ENCODE measurements at regions not wholly inside any gene's neighbourhood (a gene's known extent, or its start where the extent isn't known, plus 50 kb on each side); places are given as distances from the start of the nearest gene placed in this dataset.

- DNase-seq, result no peak
These were observed 419.9 kb upstream of the HS6ST1 start for GRCh38 chr2:128738446-128739110.

- DNase-seq, result no peak
These were observed 423.8 kb upstream of the HS6ST1 start for GRCh38 chr2:128742467-128742866.

DNA sequence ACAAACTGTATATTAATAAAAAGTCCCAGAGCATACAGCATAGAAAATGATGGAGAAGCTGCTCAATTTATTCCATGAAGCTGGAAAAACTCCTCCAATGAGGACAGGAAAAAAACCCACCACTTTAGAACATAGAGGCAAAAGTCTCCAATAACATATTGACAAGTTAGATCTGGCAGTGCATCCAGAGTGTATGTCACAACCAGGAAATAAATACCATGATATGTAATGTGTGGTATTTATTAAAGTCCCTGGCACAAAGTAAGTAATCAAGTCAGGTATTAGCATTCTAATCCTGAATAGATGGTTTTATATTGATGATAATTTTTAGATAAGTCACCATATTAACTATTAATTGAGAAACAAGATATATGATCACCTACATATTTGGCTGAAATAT lies 427.3 kb upstream of the HS6ST1 start:
- DNase-seq, result no peak

GRCh38 chr2:128746356-128746755 lies 427.7 kb upstream of the HS6ST1 start:
- no peak for DNase-seq

DNA sequence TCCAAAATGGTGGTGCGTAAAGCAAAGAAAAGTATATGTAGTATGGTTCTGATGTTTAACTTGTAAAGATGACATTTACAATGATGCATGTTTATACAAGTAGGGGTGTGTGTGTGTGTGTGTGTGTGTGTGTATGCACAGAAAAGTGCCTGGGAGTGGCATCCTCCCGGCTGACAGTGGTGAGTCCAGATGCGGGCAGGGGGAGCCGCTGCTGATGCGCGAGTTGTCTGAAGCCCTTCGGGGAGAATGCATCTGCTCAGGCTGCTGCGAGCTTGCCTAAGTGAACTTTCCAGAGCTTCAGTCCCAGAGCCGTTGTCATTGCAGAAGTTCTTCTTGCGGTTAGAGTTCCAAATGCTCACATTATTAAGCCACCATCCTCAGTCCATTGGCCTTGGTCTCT lies 429.7 kb upstream of the HS6ST1 start:
- no peak for DNase-seq

DNA sequence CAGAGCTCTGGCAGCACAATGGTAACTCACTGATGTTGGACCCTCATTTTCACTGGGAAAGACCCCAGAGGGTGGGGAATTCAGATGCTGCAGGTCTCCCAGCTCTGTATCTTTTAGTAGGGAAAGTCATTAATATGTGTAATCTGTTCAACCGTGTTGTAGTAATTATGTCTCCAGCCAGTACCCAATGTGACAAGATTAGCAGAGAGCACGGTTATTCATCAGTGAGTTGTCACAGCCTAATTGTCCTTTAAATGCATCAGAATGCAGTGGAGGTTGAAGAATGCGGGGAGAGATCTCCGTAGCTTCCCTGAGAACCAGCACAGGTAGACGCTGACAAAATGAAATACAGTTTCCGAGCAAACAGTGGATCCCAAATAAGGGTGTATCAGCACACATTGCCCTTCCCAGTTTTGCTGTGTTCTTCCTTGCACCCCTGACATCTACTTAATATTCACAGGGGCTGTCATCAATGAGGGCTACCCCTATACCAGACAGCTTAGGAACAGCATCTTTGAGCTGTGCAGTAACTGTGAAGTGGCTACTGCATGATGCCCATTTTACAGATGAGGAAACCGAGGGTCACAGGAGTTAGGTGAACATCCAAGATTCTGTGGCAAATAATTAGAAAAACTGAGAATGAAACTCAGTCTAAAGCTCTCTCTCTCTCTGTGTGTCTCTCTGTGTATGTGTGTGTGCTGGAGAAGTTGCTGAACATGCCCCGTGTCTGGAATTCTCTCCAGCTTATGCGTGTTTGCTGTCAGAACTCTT lies 430.4 kb upstream of the HS6ST1 start:
- no peak for DNase-seq

DNA sequence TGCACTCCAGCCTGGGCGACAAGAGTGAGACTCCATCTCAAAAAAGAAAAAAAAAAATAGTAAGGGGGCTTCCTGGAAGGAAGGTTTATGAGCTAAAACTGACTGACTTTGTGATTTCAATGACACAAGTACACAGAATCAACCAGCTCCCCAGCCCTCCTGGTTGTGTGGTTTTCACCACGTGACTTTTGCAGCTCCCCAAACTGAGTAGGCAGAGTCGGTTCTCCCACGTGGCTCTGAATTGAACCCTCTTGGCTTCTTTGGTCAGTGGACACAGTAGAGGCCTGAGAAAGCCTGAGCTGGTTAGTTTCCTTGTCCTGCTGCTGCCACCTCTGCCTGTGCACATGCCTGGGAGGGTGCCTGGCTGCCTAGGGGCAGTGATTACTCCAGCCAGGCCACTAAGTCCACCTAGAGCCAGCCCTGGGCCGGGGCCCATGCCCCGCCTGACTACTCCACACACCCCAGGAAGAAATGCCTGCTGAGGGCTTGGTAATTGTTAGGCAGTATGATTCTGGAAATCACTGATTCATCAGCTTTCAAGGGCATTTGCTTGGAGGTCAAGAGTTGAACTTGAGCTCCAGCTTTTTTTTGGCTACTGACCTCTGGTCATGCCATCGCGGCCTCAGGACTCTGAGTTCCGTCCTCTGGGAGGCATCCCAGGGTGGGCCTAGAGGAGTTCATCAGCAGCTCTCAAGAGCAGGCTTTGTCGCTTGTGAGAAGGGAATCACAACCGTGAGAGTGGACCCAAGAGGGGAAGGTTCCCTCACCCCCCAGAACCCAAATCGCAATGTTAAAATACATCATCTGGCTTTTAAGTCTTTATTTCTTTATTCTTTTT lies 431.9 kb upstream of the HS6ST1 start:
- DNase-seq, result no peak

DNA sequence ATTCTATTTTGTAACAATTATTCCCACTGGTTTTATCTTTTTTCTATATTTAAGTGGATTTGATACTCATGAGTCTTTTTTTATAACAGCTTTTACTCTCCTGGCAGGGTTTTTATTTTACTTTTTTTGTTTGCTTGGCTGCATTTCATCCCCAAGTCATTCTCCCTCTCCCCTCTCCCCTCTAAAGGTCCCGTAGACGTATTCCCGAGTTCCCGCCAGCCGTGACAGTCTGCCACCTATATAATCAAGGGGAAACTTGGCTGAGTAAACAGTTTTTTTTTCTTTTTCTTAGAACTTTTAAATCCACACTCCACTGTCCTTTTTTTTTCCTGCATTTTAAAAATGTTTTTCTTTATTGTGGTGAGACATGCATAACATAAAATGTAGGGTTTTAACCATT lies 433.1 kb upstream of the HS6ST1 start:
- DNase-seq, result no peak

- DNase-seq, result no peak
These were observed 434.1 kb upstream of the HS6ST1 start for GRCh38 chr2:128752691-128753263.

DNA sequence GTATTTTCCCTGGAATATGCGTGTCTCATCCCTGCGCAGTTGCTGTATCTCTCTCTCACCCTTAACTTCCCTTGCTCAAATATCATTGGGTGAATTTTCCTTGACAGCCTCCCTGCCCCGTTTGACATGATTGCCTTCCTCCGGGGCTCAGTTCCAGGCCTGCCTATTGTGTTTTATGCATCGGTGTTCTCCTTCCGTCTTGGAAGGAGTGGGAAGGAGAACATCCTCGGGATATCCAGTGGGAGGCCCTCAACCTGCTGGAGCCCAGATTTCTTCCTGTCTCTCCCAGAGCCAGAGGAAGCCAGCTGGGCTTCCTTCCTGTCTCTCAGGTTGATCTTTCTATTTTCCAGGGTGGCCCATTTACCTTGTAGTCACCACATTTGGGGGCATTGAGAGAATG lies 434.7 kb upstream of the HS6ST1 start:
- DNase-seq, result no peak

GRCh38 chr2:128753800-128754199 lies 435.1 kb upstream of the HS6ST1 start:
- DNase-seq, result no peak

DNA sequence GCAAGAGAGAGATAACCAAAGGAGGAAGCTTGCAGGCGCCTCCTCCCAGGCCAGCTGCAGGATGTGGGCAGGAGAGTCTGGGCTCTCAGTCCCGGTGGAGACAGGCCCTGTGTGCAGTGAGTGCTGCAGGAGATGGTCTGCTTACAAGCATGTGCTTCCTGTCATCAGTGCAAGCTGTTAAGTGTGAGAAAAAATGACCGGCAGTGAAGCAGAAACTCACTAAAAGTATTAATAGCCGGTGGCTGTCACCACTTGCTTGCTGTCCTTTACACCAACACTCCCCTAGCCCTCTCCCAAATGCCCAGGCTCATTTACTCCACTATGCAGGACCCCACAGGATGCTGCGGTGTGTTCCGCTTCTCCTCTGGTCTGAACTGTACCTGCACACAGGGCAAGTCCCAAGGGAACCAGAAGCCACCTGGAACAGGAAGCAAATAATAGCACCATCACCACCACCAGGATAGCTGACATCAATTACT lies 435.6 kb upstream of the HS6ST1 start:
- no peak for DNase-seq

GRCh38 chr2:128755695-128756364 lies 437.2 kb upstream of the HS6ST1 start:
- DNase-seq, result no peak

DNA sequence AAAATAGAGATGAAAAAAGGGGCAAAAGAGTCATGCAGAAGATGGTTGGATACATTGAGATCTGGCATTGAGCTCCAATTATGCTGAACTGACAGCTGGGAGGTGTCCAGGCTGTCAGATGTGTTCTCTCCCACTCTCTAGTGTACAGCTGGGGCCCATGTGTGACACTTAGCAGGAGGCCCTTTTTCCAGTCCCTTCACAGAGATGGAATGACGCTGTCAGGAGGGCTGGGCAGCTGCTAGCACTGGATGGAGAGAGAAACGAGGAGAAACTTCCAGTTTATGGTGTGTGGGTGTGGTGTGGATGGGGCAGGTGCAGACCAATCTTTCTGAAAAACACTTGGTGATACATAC lies 437.7 kb upstream of the HS6ST1 start:
- DNase-seq, result no peak

DNA sequence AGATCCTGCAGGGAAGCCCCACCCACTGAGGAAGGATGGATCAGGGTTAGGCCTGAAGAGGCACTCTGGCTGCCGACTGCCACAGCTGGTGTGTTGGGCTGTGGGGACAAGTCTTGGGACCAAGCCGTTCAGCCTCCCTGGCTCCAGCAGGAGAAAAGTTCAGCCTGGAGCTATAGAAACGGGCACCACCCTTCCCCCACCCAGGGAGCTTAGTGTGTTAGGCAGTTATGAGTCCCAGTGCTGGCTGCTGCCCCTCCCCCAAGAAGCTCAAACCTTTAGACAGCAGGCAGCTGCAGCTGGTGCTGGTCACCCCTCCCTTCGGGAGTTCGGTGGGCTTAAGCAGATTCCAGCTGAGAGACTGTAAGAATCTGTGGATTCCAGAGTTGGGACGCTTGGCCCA lies 447.1 kb upstream of the HS6ST1 start:
- DNase-seq, result no peak

GRCh38 chr2:128768041-128768440 lies 449.4 kb upstream of the HS6ST1 start:
- no peak for DNase-seq

DNA sequence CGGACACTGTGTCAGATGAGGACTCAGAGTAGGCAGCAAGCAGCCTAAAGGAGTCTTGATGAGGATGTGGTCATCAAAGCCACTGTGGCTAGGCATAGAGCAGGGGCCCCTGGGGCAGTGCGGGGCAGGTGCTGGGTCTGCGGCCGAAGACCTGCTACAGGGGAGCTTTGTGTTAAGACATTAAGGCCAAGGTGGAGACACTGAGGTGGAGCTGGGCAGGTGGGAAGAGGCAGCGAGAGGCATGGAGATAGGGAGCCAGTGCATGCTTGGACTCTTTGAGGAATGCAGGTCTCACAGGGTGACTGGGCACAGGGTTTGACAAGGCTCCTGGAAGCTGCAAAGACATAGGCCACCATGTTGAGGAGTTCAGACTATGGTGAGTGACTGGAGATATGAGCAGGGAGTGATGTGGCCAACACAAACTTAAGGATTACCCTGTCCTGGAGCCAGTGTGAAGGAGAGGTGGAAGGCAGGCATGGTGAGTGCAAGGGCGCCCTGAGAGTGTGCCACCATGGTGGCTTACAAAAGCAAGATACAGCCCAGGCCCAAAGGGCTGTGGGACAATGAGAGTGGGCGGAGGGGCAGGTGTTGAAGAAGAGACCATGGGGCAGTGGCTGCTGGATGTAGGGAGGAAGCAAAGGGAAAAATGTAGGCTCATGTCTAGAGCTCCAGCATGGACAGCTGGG lies 450.9 kb upstream of the HS6ST1 start:
- no peak for DNase-seq

- DNase-seq, result no peak
These were observed 451.7 kb upstream of the HS6ST1 start for GRCh38 chr2:128770143-128771085.

DNA sequence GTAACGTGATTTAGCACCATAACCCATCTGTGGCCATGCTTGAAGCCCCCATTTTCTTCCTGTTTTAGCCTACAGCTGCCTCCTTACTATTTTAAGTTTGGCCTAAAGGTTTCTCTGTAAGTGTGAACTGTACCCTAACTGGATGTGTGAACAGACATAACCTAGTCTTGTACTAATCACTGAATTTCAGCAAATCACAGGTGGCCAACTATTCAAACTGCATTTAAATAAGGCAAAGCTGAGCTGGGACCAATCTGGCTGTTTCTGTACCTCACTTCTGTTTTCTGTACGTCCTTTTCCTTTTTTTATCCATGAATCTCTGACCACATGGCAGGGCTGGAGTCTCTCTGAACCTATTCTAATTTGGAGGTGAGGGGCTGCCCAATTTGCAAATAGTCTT lies 452.7 kb upstream of the HS6ST1 start:
- no peak for DNase-seq

- DNase-seq, result no peak
These were observed 454.0 kb upstream of the HS6ST1 start for GRCh38 chr2:128772671-128773070.

Data from NCI-H526 treated with DMSO at 0.1 percent for 48 hours (cell line).